GM20000 (cell line): ENCODE measurements at regions not wholly inside any gene's neighbourhood (a gene's known extent, or its start where the extent isn't known, plus 50 kb on each side); places are given as distances from the start of the nearest gene placed in this dataset.

Experiments
- DNase-seq: peaks from one replicate; pipeline ENCODE4 v3.0.0; 2012; ENCODE audit warnings: low spot score
- CTCF ChIP-seq: IDR thresholded peaks from 2 replicates; pipeline ENCODE4 v1.5.1; 2012; ENCODE audit warnings: mild to moderate bottlenecking, control low read depth; ENCODE audit errors: extremely low read depth, missing control alignments

- TF ChIP-seq CTCF, result no peak
- no peak for DNase-seq
Observed at GRCh38 chr2:226622484-226622883, 177.1 kb downstream of the IRS1 start.

- no peak for TF ChIP-seq CTCF
- DNase-seq, result no peak
Observed at GRCh38 chr2:226620176-226620575, 179.4 kb downstream of the IRS1 start.

GRCh38 chr2:226619707-226620106 is 179.9 kb downstream of the IRS1 start:
- no peak for TF ChIP-seq CTCF
- DNase-seq, result no peak

- DNase-seq, result no peak
- no peak for TF ChIP-seq CTCF
Observed at GRCh38 chr2:226618875-226619605, 180.6 kb downstream of the IRS1 start.

GRCh38 chr2:226618544-226618874 is 181.1 kb downstream of the IRS1 start:
- DNase-seq, result no peak
- no peak for TF ChIP-seq CTCF

GRCh38 chr2:226615891-226616290 is 183.7 kb downstream of the IRS1 start:
- TF ChIP-seq CTCF, result no peak
- no peak for DNase-seq

- no peak for TF ChIP-seq CTCF
- DNase-seq, result no peak
Observed at GRCh38 chr2:226611944-226612318, 187.7 kb downstream of the IRS1 start.
